HepG2 (cell line): ENCODE measurements at regions not wholly inside any gene's neighbourhood (a gene's known extent, or its start where the extent isn't known, plus 50 kb on each side); places are given as distances from the start of the nearest gene placed in this dataset.

Source experiments
- ATAC-seq: fragments of 200-7000 bp; cut with Tn5 transposase; 3 replicates; pipeline ENCODE4 v1.9.1; 2020; ENCODE audit warnings: mild to moderate bottlenecking, moderate library complexity
- BruUV-seq: library from RNA; stranded (reverse); fragments of 400-500 nt; replicated peaks from 2 replicates; lab custom pipeline; 2021; lab: Mats Ljungman, UMichigan
- CTCF ChIA-PET: fragments of 300-600 bp; formaldehyde crosslinking; extraction: SDS; loops from one replicate; lab custom pipeline; 2021; ENCODE audit warnings: low total read pairs, inconsistent platforms, low intra/inter-chr PET ratio; lab: Yijun Ruan, JAX
- POLR2A ChIA-PET: fragments of 350-600 bp; sonication (Branson Sonifier 250); formaldehyde crosslinking; loops from one replicate; lab custom pipeline; 2020; ENCODE audit warnings: antibody characterized with exemption, inconsistent platforms; lab: Yijun Ruan, JAX
- DNase-seq: peaks from one replicate; pipeline ENCODE4 v3.0.0-alpha.2; 2015; ENCODE audit warnings: low spot score
- FAIRE-seq: peaks from 3 replicates; lab custom pipeline; 2011; peaks lifted over from hg19 to GRCh38; lab: Jason Lieb, UNC
- H2AFZ ChIP-seq: one replicate; pipeline ENCODE4 v1.6.1; 2011; ENCODE audit warnings: low read length, inconsistent platforms
- H3K27ac ChIP-seq: fragments of 300-600 bp; 3 replicates; pipeline ENCODE4 v1.8.0; 2011; ENCODE audit warnings: mixed run types, mild to moderate bottlenecking, mixed read lengths, low read length, inconsistent platforms; ENCODE audit not compliant: insufficient read depth; ENCODE audit errors: extremely low read length
- H3K27me3 ChIP-seq, 2 experiments: fragments of 200-600 bp in 1 of 2; 2 replicates in 1 of 2; 3 replicates in 1 of 2; pipeline versions ENCODE4 v1.6.0 to v1.8.0; 2011; ENCODE audit warnings: low read length in 2 of 2, mild to moderate bottlenecking in 2 of 2, moderate library complexity in 2 of 2, inconsistent platforms in 1 of 2; ENCODE audit not compliant: insufficient read depth in 2 of 2, control insufficient read depth in 1 of 2
- H3K36me3 ChIP-seq, 2 experiments: fragments of 200-600 bp in 1 of 2; replicated peaks in 1 of 2; 2 replicates in 1 of 2; 3 replicates in 1 of 2; pipeline versions ENCODE4 v1.5.1 to v1.8.0; 2011; ENCODE audit warnings: low read length in 2 of 2, inconsistent platforms in 1 of 2; ENCODE audit not compliant: insufficient read depth in 2 of 2, control insufficient read depth in 1 of 2
- H3K4me1 ChIP-seq: 2 replicates; pipeline ENCODE4 v1.5.1; 2012; ENCODE audit warnings: low read length, inconsistent platforms; ENCODE audit not compliant: insufficient read depth
- H3K4me2 ChIP-seq: 2 replicates; pipeline ENCODE4 v1.6.0; 2011; ENCODE audit warnings: low read depth, low read length, inconsistent platforms
- H3K4me3 ChIP-seq, 3 experiments: fragments of 200-600 bp in 1 of 3; sonication (generic), shearing (Covaris generic) in 1 of 3; replicated peaks in 1 of 3; 2 replicates each; pipeline ENCODE4 v1.5.1; 2011 to 2016; ENCODE audit warnings: low read length in 3 of 3, inconsistent platforms in 2 of 3, low read depth in 2 of 3, mild to moderate bottlenecking in 2 of 3, control low read depth in 1 of 3, mixed read lengths in 1 of 3; ENCODE audit not compliant: insufficient read depth in 1 of 3
- H3K79me2 ChIP-seq: one replicate; pipeline ENCODE4 v1.6.1; 2011; ENCODE audit warnings: low read length, inconsistent platforms; ENCODE audit not compliant: insufficient read depth
- H3K9ac ChIP-seq: 2 replicates; pipeline ENCODE4 v1.6.0; 2011; ENCODE audit warnings: mild to moderate bottlenecking, low read depth, low read length, inconsistent platforms; ENCODE audit not compliant: insufficient read depth
- H3K9me3 ChIP-seq: 2 replicates; pipeline ENCODE4 v1.5.1; 2012; ENCODE audit warnings: mild to moderate bottlenecking, low read length
- H4K20me1 ChIP-seq: 2 replicates; pipeline ENCODE4 v1.6.0; 2011; ENCODE audit warnings: inconsistent platforms, mild to moderate bottlenecking, low read length, moderate library complexity; ENCODE audit not compliant: insufficient read depth
- DZIP1 ChIP-seq: sonication (generic); formaldehyde crosslinking; IDR thresholded peaks from 2 replicates; pipeline ENCODE4 v1.5.0; 2020; ENCODE audit warnings: mild to moderate bottlenecking, missing genetic modification reagents
- FOSL1 ChIP-seq: sonication (generic); formaldehyde crosslinking; IDR thresholded peaks from 2 replicates; pipeline ENCODE4 v1.9.0; 2021; ENCODE audit warnings: missing genetic modification reagents, borderline replicate concordance
- MLXIP ChIP-seq: sonication (generic); formaldehyde crosslinking; IDR thresholded peaks from 2 replicates; pipeline ENCODE4 v1.9.0; 2021; ENCODE audit warnings: missing genetic modification reagents, borderline replicate concordance
- NCOA1 ChIP-seq: sonication (generic); formaldehyde crosslinking; IDR thresholded peaks from 2 replicates; pipeline ENCODE4 v1.9.0; 2021; ENCODE audit warnings: missing genetic modification reagents
- NFAT5 ChIP-seq: sonication (generic); formaldehyde crosslinking; IDR thresholded peaks from 2 replicates; pipeline ENCODE4 v1.4.0; 2020; ENCODE audit warnings: missing genetic modification reagents
- SALL2 ChIP-seq: sonication (generic); formaldehyde crosslinking; IDR thresholded peaks from 2 replicates; pipeline ENCODE4 v1.8.1; 2023; ENCODE audit warnings: mild to moderate bottlenecking, missing genetic modification reagents, inconsistent platforms
- SIN3A ChIP-seq: IDR thresholded peaks from 2 replicates; pipeline ENCODE4 v1.6.1; 2011; ENCODE audit warnings: low read depth, mild to moderate bottlenecking, control low read depth, low read length, borderline replicate concordance
- TP53 ChIP-seq: sonication (generic); formaldehyde crosslinking; conservative IDR thresholded peaks from 2 replicates; pipeline ENCODE4 v1.4.0; 2020; ENCODE audit warnings: missing genetic modification reagents
- ZBTB42 ChIP-seq: sonication (generic); formaldehyde crosslinking; IDR thresholded peaks from 2 replicates; pipeline ENCODE4 v1.5.0; 2020; ENCODE audit warnings: mild to moderate bottlenecking, missing genetic modification reagents
- ZNF205 ChIP-seq: IDR thresholded peaks from 2 replicates; pipeline ENCODE4 v1.6.1; 2018; ENCODE audit warnings: missing biosample characterization, missing genetic modification reagents
- ZNF274 ChIP-seq: sonication (generic); formaldehyde crosslinking; IDR thresholded peaks from 2 replicates; pipeline ENCODE4 v1.5.1; 2020; ENCODE audit warnings: mild to moderate bottlenecking, missing genetic modification reagents
- WGBS: methylation state at CpG from one replicate; pipeline ENCODE4 v1.1.6; 2017; ENCODE audit warnings: low lambda C conversion rate; 5-methylcytosine and 5-hydroxymethylcytosine counted together
- in situ Hi-C: cut with HindIII; loops from 2 replicates; pipeline ENCODE4 v1.10.0; 2017; ENCODE audit warnings: low pct_unique_long_range_greater_than_20kb; ENCODE audit not compliant: extremely low pct_ligation_motif_present
- intact Hi-C: fragments of 100-400 bp; cut with micrococcal nuclease; formaldehyde crosslinking; loops from one replicate; pipeline ENCODE4 v1.10.0; 2022; ENCODE audit not compliant: unreplicated experiment

GRCh38 chr21:19340303-19340702, 936.7 kb upstream of the TMPRSS15 start:
- H3K4me2 ChIP-seq, result no peak overlapping the region
- no peaks in the 10 kb centered on the region for H3K36me3 ChIP-seq
- DNase-seq (no peak), FAIRE-seq (no peak), ATAC-seq (no peak)
- H3K4me3 ChIP-seq, result no peak overlapping the region
- H3K9ac ChIP-seq, result no peak overlapping the region
- ChIA-PET CTCF (no interaction called here), POLR2A (no interaction called here)
- no peaks in the 10 kb centered on the region for H3K79me2 ChIP-seq
- no peak overlapping the region for H3K27ac ChIP-seq
- no peaks in the 10 kb centered on the region for H3K27me3 ChIP-seq
- no peaks in the 10 kb centered on the region for H3K4me1 ChIP-seq
- no TSS peak for BruUV-seq
- intact Hi-C loops (no loop called here), in situ Hi-C loops (no loop called here)
- no peak for TF ChIP-seq FOSL1
- no peak for TF ChIP-seq DZIP1 (CRISPR knock-in tag)
- TF ChIP-seq NFAT5 (CRISPR knock-in tag), result no peak
- no peak for TF ChIP-seq SALL2 (CRISPR knock-in tag)
- TF ChIP-seq TP53 (CRISPR knock-in tag), result no peak
- TF ChIP-seq ZNF274 (CRISPR knock-in tag), result no peak
- TF ChIP-seq NCOA1, result no peak
- TF ChIP-seq SIN3A, result no peak
- TF ChIP-seq MLXIP, result no peak
- TF ChIP-seq ZBTB42, result no peak
- TF ChIP-seq ZNF205 (CRISPR knock-in tag), result no peak
- 5% methylated on average over 2 of the region's 2 CpGs for WGBS
- peaks cover 85% of the 10 kb centered on the region for H3K9me3 ChIP-seq
- H4K20me1 ChIP-seq, result no peaks in the 10 kb centered on the region
- H2AFZ ChIP-seq, result no peak overlapping the region
